ENCODE measurements at regions not wholly inside any gene's neighbourhood (a gene's known extent, or its start where the extent isn't known, plus 50 kb on each side); places are given as distances from the start of the nearest gene placed in this dataset.

DNA sequence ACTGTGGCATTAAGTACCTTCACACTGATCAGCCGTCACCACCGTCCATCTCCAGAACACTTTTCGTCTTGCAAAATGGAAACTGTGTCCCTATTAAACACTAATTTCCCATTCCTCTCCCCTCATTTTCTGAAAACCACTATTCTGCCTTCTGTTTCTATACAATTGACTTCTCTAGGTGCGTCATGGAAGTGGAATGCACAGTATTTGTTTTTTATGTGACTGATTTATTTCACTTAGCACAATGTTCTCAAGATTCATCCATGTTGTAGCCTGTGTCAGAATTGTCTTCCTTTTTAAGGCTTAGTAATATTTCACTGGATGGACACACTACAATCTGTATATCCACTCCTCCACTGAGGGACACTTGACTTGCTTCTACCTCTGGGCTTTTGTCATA lies 53.8 kb upstream of the PDE10A start:
- DNase-seq (ENCODE audit: low read depth): no peak

DNA sequence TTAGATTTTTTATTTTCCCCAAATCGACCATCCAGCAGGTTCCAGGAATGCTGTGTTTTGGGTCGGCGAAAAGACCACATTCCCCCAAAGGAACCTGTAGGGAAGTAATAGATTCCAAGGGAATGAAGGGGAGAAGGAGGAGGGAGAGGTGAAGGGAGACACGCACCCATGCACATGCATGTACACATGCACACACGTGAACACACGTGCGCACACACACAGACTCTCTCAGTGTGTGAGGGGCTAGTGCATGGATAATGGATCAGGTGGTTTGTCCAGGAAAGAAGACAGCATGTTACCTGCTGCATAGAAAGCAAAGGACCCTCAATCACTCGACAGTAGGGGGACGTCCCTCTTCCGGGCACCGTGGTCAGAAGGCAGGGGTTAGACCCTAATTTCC lies 52.4 kb upstream of the PDE10A start:
- no peak for DNase-seq (ENCODE audit: low read depth)

DNA sequence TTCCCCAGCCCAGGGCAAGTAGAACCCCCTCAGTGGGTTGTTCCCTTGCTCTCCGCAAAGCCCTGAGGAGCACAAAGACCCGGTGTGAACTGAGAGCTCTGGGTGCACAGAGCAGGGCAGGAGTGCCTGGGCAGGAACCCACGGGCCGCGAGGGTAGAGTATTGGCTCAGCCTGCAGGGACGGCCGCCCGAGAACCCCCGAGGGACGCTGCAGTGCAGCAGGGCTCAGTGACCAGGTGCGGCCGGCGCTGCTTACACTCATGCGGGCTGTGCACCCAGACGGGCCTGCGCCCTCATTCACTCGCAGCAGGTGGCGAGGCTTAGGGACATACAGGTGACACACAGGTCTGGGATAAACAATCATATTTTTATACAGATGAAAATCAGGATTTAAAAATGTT lies 51.9 kb upstream of the PDE10A start:
- no peak for DNase-seq (ENCODE audit: low read depth)

- no peak for DNase-seq (ENCODE audit: low read depth)
Observed at GRCh38 chr6:165713845-165714466, 50.9 kb upstream of the PDE10A start.

Data from stromal cell of bone marrow (primary cell).